Gastrocnemius medialis (tissue), 4 donors: ENCODE measurements at regions not wholly inside any gene's neighbourhood (a gene's known extent, or its start where the extent isn't known, plus 50 kb on each side); places are given as distances from the start of the nearest gene placed in this dataset.

Experiments used
- ATAC-seq, 2 donors: fragments of 150-250 bp; one replicate each; pipeline ENCODE4 v1.9.1; 2016
- DNase-seq, 2 donors: peaks; one replicate each; pipeline ENCODE4 v3.0.0-alpha.2; 2019
- H3K27ac ChIP-seq, 4 donors: fragments of 200-600 bp; sonication (generic); 1 replicate in 1 of 4; 2 replicates in 3 of 4; pipeline ENCODE4 v1.5.1; 2016 to 2018; ENCODE audit warnings: mild to moderate bottlenecking in 2 of 4, moderate library complexity in 1 of 4
- H3K27me3 ChIP-seq, 3 donors: fragments of 200-600 bp; sonication (generic) in 2 of 3; 1 replicate in 1 of 3; 2 replicates in 2 of 3; pipeline versions ENCODE4 v1.5.1 to v1.6.0; 2016 to 2019; ENCODE audit warnings: mild to moderate bottlenecking in 1 of 3, moderate library complexity in 1 of 3
- H3K36me3 ChIP-seq, 2 donors: fragments of 200-600 bp; sonication (generic) in 1 of 2; one replicate each; pipeline ENCODE4 v1.5.1; 2017 to 2018
- H3K4me1 ChIP-seq, 2 donors: fragments of 200-600 bp; sonication (generic) in 1 of 2; one replicate each; pipeline ENCODE4 v1.5.1; 2016 to 2017; ENCODE audit warnings: mild to moderate bottlenecking in 2 of 2
- H3K4me3 ChIP-seq, 4 donors: fragments of 200-600 bp; sonication (generic) in 3 of 4; 1 replicate in 1 of 4; 2 replicates in 3 of 4; pipeline ENCODE4 v1.5.1; 2016 to 2019; ENCODE audit warnings: mild to moderate bottlenecking in 2 of 4
- H3K9me3 ChIP-seq, 3 donors: fragments of 200-600 bp; sonication (generic) in 2 of 3; 1 replicate in 1 of 3; 2 replicates in 2 of 3; pipeline ENCODE4 v1.5.1; 2016 to 2019
- POLR2A ChIP-seq, 2 donors: fragments of 450-650 bp; IDR thresholded peaks; one replicate each; pipeline ENCODE4 v1.6.1; 2017; ENCODE audit warnings: antibody characterized with exemption in 2 of 2, mild to moderate bottlenecking in 2 of 2, moderate library complexity in 2 of 2
- in situ Hi-C, 4 donors: fragments of 200-750 bp; cut with MboI; loops; one replicate each; pipeline versions ENCODE4 v1.15.0 to v1.8.0; 2017; ENCODE audit warnings: low sequenced_read_pairs in 4 of 4
- intact Hi-C: fragments of 100-400 bp; cut with DNase I; formaldehyde crosslinking; loops from one replicate; pipeline ENCODE4 v1.15.1; 2023; ENCODE audit warnings: low total_unique reads
- TF ChIP-seq, protein P1 (sequence below), 5 experiments: fragments of 450-650 bp in 3 of 5; fragments of 200-600 bp in 2 of 5; sonication (generic) in 2 of 5; IDR thresholded peaks in 4 of 5; conservative IDR thresholded peaks in 1 of 5; 1 replicate in 4 of 5; 2 replicates in 1 of 5; pipeline ENCODE4 v1.5.1; 2016 to 2019; ENCODE audit warnings: antibody characterized with exemption in 5 of 5, mild to moderate bottlenecking in 3 of 5, moderate library complexity in 3 of 5

DNA sequence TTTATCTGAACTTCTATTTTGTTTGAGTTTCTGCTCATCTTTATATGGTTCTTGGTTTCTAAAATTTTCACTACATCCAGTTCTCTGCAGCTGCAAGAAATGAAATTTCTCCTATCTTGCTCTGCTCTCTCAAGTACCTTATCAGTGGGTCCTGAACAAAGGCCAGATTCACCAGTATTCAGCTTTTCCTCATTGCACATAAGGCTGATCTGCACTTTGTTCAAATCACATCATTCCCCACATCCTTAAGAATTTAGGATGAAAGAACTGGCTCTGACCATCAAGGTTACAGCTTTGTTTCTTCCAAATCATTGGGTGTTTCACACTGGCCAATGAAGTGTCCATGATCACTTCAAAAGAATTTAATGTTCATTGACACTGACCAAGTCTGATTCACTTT, 211.4 kb downstream of the GRIN2B start:
- ATAC-seq: no peak
- intact Hi-C loops: no loop called here
- no peak for DNase-seq
- TF ChIP-seq, protein P1, sequence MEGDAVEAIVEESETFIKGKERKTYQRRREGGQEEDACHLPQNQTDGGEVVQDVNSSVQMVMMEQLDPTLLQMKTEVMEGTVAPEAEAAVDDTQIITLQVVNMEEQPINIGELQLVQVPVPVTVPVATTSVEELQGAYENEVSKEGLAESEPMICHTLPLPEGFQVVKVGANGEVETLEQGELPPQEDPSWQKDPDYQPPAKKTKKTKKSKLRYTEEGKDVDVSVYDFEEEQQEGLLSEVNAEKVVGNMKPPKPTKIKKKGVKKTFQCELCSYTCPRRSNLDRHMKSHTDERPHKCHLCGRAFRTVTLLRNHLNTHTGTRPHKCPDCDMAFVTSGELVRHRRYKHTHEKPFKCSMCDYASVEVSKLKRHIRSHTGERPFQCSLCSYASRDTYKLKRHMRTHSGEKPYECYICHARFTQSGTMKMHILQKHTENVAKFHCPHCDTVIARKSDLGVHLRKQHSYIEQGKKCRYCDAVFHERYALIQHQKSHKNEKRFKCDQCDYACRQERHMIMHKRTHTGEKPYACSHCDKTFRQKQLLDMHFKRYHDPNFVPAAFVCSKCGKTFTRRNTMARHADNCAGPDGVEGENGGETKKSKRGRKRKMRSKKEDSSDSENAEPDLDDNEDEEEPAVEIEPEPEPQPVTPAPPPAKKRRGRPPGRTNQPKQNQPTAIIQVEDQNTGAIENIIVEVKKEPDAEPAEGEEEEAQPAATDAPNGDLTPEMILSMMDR (IDR thresholded peaks at IDR 0.05 in 4 of 5, conservative IDR thresholded peaks at IDR 0.05 in 1 of 5): no peak
- TF ChIP-seq POLR2A (IDR thresholded peaks at IDR 0.05): no peak
- Histone ChIP-seq H3K27me3 (no peaks in the 10 kb centered on the region), H3K9me3 (no peaks in the 10 kb centered on the region), H3K4me3 (no peak overlapping the region), H3K4me1 (no peaks in the 10 kb centered on the region), H3K27ac (no peak overlapping the region), H3K36me3 (no peaks in the 10 kb centered on the region)
- in situ Hi-C loops: no loop called here

DNA sequence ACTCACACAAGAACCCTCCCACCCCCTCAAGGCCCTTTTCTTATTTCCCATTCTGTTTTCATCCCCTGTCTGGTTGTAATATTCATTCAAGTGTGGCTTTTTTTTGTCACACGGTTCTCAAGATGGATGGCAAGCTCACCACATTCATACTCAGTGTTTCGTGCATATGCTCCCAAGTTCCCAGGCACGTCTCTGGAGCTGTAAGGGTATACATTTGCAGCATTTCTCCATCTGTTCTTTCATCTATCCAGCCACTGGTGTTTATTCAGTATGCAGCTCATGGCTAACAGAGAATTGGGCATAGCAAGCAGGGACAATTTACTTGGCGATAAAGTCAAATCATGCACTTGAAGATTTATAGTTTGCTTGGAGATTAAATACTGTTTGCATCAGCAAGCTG, 212.1 kb downstream of the GRIN2B start:
- Histone ChIP-seq H3K4me3 (no peak overlapping the region), H3K36me3 (no peaks in the 10 kb centered on the region), H3K27ac (no peak overlapping the region), H3K4me1 (no peaks in the 10 kb centered on the region), H3K9me3 (no peaks in the 10 kb centered on the region), H3K27me3 (no peaks in the 10 kb centered on the region)
- DNase-seq (no peak), ATAC-seq (no peak)
- TF ChIP-seq, protein P1 (IDR thresholded peaks at IDR 0.05 in 4 of 5, conservative IDR thresholded peaks at IDR 0.05 in 1 of 5): no peak
- TF ChIP-seq POLR2A (IDR thresholded peaks at IDR 0.05): no peak
- intact Hi-C loops: no loop called here
- in situ Hi-C loops: no loop called here

DNA sequence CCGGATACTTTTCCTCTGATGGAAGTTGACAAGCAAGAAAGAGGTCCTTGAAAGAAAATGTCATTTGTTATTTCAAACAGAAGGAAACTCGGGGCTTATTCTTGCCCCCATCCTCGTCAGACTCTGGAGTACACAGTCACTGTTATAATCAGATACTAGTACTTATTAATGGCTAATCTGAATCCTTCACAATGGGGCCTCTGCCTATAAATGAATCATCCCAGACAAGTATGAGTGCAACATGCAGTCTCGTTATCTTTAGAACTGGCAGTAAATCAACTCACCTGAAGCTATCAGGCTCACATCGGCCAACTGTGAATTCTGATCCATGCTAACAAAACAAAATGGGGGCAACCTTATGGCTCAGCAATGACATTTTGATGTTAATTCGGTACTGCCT, 216.7 kb downstream of the GRIN2B start:
- Histone ChIP-seq H3K4me1 (no peaks in the 10 kb centered on the region), H3K36me3 (no peaks in the 10 kb centered on the region), H3K9me3 (no peaks in the 10 kb centered on the region), H3K27me3 (no peaks in the 10 kb centered on the region), H3K4me3 (no peak overlapping the region), H3K27ac (no peak overlapping the region)
- no peak for ATAC-seq
- no peak for DNase-seq
- intact Hi-C loops: no loop called here
- TF ChIP-seq, protein P1 (IDR thresholded peaks at IDR 0.05 in 4 of 5, conservative IDR thresholded peaks at IDR 0.05 in 1 of 5): no peak
- TF ChIP-seq POLR2A (IDR thresholded peaks at IDR 0.05): no peak
- in situ Hi-C loops: no loop called here

DNA sequence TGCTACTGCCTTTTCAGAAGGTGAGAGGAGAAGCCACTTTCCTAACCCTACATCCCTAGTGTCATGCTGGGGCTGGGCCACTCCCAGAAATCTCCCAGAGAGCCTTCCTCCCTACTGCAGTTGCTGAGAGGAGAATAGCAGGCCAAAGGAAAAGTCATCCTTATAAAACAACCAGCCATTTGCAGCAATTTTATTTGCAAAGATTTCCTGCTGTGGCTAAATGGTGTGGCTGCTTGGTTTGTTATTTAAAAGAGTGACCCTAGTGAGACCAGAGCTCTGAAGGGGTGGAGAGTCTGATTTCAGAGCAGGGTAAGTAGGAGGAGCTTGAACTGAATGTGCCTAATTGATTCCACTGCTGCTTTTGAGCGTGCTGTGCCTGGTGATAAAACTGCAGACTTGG, 232.0 kb downstream of the GRIN2B start:
- intact Hi-C loops (no loop called here), in situ Hi-C loops (no loop called here)
- no peak for ATAC-seq
- H3K36me3 ChIP-seq: no peaks in the 10 kb centered on the region
- no peak overlapping the region for H3K4me3 ChIP-seq
- no peaks in the 10 kb centered on the region for H3K4me1 ChIP-seq
- no peak for TF ChIP-seq POLR2A (IDR thresholded peaks at IDR 0.05)
- TF ChIP-seq, protein P1 (IDR thresholded peaks at IDR 0.05 in 4 of 5, conservative IDR thresholded peaks at IDR 0.05 in 1 of 5): no peak
- no peak for DNase-seq
- no peaks in the 10 kb centered on the region for H3K9me3 ChIP-seq
- H3K27me3 ChIP-seq: no peaks in the 10 kb centered on the region
- no peak overlapping the region for H3K27ac ChIP-seq

DNA sequence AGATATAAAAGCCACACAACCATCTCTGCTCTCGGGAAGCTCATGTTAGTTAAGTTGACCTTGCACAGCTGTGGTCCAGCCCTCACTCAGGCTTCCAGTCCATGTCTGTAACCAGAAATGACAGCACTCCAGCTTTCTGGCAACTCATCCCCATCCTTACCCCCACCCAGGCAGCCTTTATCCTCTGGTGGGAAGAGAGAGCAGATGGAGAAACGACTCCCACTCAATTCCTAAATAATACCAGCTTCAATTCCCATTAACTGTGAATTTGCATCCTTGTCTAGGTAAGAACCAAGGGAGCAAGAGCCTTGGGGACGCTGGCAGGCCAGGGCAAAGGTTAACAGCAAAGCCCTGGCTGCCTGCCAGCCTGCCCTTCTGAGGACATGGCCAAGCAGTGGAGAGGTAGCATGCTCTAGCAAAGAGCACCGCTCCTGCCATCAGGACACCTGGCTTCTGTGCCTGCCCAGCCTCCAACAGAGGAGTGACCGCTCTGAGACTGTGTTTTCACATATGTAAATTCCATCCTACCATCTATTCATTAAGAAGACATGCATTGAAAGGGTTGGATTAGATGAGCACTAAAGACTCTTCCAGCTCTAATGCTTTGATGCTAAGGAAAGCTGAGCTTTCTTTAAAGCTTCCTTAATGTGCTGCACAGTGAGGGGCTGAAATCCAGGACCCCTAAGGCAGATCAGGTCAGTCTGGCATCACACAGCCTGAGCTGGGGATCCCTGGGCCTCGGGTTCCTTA, 236.1 kb downstream of the GRIN2B start:
- in situ Hi-C loops (no loop called here), intact Hi-C loops (no loop called here)
- no peak for DNase-seq
- TF ChIP-seq POLR2A (IDR thresholded peaks at IDR 0.05): no peak
- TF ChIP-seq, protein P1 (IDR thresholded peaks at IDR 0.05 in 4 of 5, conservative IDR thresholded peaks at IDR 0.05 in 1 of 5): no peak
- Histone ChIP-seq H3K4me3 (no peak overlapping the region), H3K4me1 (no peaks in the 10 kb centered on the region), H3K27ac (no peak overlapping the region), H3K9me3 (no peaks in the 10 kb centered on the region), H3K27me3 (no peaks in the 10 kb centered on the region), H3K36me3 (no peaks in the 10 kb centered on the region)
- ATAC-seq: no peak
